Glomerular visceral epithelial cell (primary cell): ENCODE measurements at regions not wholly inside any gene's neighbourhood (a gene's known extent, or its start where the extent isn't known, plus 50 kb on each side); places are given as distances from the start of the nearest gene placed in this dataset.
A peak's percentile ranks its signal among the peaks of the same experiment; 100 is the strongest.

Experiments used
- DNase-seq: peaks from one replicate; pipeline ENCODE4 v3.0.0-alpha.2; 2016; ENCODE audit errors: extremely low spot score

DNA sequence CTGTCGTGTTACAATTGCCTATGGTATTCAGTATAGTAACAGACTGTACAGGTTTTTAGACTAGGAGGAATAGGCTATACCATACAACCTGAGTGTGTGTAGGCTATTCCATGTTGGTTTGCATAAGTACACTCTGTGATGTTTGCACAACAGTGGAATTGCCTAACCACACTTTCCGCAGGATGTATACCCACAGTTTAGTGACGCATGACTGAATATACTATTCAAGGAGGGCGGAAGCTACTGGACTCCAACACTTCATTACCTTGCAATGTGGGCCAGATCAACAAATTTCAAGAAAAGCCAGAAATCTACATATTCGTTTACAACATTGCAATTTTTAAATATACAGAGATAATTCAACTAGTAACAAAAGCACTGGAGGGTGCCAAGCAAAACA is 317.2 kb downstream of the PDGFC start:
- peak; percentile 80 for DNase-seq

DNA sequence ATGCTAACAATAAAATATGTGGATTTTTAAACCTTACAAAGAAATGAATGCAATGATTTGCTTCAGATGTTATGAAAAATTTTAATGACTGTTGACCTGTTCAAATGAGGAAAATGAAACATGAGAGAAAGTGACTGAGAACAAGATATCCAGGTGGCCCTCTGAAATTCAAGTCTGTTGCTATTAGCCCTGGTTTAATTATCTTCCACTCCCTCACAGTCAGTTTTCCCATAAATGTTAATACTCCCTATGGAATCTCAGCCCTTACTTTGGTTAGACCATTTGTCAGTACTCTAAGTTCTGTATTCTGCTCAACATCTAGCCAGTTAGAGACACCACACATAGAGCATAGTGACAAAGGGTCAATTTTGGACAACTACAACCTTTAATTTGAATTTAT is 327.8 kb downstream of the PDGFC start:
- no peak for DNase-seq

DNA sequence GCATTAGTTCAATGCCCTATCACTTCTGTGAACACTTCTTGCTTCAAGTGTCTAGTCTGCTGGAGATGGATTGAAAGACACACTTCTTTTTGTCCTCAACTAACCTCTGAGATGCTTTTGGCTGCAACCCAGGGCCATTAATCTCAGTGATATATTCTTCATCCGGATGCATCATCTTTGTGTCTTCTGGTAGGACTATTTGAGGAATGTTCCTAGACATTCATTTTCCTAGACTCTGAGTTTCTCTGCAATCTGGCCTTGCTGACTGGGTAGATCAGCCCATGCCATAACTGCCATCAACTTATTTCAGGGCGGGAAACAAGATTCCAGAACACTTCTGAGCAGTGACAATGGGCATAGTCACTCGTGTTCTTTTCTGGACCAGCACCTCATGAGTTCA is 329.4 kb downstream of the PDGFC start:
- DNase-seq: no peak

DNA sequence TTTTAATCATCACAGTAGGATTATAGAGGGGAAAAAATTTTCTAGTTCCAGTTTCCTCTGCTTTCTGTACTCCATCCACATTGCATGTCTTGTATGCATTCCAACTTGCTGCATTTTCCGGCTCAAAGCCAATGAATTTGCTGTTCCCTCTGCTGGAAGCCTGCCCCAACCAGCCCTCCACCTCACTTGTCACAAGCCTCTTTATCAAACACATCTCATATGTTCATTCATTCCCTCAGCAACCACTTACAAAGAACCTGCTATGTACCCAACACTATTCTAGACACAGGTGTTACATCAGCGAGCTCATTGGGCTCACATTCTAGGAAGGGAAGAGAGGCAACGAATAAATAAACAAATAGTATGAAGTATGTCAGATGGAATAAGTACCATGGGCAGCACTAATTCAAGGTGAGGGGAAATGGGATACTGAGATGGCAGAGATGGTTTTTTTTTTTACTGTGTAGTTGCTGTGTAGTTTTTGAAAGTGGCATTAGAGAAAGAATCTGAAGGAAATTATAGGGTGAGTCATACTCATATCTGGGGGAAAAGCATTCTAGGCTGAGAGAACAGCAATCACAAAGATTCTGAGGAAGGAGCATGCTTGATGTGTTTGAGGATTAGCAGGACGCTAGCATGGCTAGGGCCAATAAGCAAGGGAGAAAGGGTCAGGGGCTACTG is 332.5 kb downstream of the PDGFC start:
- peak; percentile 4 for DNase-seq

DNA sequence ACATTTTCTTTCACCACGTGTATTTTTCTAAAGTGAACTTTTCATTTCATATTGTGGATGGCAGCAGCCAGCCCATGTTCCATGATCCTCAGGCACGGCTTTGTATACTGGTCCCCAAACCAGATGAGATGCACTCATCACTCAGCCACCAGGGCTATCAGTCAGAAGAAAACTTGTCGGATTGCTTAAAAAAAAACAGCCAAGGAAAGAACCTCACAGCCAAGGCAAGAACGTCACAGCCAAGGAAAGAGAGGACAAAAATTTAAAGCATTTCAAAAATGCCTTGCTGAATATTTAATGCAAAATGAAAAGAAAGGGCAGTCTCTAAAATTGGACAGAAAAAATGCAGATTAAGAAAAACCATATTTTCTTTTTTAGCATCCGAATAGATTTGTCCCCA is 333.3 kb downstream of the PDGFC start:
- DNase-seq: no peak

DNA sequence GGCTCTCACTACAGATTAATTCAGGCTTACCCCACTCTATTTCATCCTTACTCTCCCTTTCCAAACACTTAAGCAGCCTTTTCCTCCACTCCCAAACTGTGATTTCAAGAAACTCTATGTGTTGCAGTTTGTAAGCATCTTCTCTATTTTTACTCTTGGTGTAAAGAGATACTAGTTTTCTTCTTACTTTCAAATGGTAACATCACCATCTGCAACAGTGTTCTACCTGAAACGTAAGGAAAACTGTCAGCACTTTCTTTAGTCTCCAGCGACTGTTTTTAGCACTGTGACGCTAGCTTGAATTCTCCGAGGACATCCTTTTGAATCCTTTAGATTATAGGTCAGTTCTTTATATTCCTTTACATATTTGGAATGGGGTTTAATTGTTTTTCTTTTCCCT is 335.2 kb downstream of the PDGFC start:
- no peak for DNase-seq

DNA sequence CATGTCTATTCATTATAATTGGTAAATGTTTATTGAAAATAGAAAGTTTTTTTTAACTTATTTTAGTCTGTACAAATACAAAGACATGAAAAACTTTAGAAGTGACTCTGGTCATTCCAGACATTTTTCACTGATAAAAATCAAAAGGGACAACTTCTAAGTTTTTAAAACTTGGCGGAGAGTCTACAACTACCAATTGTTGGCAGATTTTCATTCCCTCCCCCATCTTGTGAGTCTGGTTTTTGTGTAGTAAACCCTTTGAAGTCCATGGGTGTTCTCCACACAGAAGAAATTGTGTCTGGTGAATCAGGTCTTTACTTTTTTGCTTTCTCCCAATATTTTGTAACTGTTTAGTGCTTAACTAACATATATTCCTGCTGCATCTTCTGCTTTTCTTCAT is 336.5 kb downstream of the PDGFC start:
- no peak for DNase-seq

DNA sequence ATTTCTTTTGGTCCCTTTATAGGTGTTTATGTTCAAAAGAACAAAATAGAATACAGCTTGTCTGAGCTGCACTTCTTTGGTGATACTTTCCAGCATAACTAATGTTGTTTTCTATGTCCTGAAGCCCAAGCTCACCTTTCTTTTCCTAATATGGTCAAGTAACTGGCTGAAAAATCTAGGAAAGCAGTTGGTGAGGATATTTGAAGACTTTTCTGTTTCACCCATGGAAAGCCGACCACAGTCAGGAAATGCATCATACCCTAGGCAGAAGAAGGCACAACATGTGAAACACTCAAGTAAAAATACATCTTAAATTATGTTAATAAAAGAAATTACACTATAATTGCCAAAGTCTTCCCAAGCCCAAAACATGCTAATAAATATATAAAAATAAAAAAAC is 337.0 kb downstream of the PDGFC start:
- no peak for DNase-seq

DNA sequence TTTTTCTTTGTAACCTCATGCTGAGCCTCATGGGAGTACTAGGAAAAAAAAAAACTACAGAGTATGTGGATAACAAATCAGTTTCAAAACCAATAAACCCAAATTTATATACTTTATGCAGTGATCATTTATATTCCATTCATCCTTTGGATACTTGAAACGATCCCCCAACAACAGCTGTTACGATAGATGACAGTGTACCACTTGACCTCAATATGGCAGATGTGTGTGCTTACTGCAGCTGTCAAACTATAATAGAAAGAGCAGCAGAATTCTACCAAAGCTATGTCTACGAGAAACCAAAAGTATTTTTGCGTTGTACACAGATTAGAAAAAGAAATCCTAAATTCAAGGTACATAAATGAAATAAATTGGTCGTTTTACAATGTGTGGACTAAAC is 337.8 kb downstream of the PDGFC start:
- DNase-seq: no peak

DNA sequence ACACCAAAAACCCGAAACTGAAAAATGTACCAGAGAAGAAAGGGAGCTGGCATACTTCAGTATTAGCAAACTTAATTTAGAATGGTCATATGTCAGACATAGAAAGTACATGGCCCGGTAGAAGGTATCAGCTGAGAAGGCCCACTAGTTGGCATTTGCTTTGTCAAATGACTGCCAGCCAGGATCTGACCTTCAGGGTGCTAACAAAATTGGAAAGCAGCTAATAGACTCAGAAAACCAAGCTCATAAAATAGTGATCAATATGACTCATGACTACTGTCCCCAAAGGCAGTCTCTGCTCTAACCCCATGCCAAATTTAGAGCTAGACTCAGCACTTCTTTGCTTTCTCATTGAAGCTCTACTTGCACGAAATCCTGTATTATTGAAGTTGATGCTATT is 342.7 kb downstream of the PDGFC start:
- DNase-seq: no peak

DNA sequence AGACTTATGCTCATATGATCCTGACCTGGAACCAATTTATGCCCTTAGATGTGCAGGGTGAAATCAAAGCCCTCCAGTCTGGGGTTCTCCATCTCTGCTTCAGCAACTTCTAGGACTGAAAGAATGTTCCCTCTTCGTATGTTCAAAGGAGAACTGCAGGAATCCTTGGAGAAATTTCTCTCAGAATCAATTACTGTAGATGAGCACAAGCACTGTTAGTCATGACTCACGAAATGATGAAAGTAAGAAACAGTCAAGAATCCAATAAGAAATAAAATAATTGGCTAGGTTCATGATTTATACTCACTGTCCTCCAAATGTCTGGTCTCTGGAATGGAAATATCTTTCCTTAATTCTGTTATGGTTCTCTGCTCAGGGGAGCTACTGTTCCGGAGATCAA is 348.2 kb downstream of the PDGFC start:
- DNase-seq: no peak

DNA sequence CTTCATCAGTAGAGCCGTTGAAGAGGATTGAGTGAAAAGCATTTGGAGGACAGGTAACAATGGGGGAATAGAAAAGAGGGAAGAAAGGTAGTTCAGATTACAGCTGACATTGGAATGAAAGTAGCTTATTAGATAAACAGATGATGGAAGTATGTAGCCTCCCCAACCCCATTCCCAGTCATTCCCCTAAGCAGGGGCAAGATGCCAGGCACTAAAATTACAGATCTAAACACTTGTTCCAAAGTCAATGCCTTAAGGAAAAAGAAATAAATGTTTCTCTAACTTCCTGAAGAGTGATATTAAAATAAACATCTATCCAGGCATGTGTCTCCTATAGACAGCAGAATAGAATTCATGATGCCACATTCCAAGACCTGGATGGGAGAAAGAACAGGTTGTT is 350.8 kb downstream of the PDGFC start:
- DNase-seq: no peak

DNA sequence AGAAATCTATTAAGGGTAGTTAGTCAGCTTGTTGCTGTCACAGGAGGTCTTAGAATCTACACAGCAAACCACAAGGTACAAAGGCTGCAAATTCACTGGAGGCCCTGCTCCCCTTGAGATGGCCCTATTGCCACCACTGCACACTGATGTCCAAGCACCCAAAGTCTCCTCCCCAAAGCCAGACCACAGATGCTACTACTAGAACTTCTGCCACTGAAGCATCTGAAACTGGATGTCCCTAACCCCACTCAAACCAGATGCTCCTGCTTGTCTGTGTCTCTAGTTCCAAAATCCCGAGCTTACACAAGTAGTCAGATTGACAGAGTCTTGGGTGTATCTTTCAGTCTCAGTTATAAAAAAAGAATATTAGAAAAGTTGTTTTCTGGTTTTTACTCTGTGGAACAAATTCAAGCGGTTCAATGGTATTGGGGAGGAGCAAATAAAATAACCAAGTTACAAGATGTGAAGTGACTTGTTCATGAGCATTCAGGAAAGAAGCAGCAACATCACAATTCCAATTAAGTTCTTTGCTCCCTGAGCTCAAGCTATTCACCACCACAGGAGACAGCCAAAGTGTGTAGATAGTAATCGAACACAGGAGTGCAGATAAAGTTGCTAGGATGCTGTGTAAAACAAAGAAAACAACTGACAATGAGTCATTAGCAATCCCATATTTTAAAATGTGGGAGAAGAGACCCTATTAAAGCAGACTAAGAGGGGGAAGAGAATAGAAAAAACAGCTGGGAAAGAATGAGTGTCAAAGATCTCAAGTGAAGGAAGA is 352.3 kb downstream of the PDGFC start:
- DNase-seq: no peak

DNA sequence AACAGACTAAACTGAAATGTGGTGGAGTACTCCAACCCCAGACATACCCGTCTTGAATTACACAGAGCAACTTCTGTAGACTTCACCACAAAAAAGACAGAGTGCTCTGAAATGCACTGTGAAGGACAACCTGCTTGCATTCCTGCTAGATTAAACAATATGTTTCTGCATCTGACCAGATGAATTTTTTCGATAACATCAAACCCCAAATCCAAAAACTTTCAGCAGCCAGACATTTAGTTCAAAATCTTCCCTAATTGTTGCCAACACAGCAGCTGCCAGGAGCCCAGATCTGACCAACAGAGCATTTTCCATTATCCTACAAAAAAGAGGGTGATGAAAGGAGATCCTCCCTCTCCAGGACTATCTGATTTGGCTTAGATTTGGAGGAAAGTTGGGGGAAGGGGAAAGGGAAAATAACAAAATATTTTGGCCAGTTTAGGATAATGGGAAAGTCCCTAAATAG is 356.5 kb downstream of the PDGFC start:
- DNase-seq: peak; percentile 57

DNA sequence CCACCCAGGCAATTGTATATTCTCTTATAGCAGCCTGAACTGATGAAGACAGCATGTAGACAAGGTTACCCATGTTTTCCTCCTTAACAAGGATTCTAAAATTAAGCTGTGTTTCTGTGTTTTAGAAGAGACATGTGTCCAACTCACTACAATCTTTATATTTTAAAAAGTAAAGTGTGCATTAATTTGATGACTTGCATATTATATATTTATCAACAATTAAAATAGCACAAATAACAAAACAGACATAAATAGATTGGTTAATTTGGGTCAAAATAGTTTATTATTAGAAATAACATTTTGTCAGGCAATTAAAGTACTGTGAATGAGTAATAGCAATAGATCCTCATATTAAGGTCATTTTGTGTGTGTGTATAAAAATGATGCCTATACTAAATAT is 357.1 kb downstream of the PDGFC start:
- no peak for DNase-seq

DNA sequence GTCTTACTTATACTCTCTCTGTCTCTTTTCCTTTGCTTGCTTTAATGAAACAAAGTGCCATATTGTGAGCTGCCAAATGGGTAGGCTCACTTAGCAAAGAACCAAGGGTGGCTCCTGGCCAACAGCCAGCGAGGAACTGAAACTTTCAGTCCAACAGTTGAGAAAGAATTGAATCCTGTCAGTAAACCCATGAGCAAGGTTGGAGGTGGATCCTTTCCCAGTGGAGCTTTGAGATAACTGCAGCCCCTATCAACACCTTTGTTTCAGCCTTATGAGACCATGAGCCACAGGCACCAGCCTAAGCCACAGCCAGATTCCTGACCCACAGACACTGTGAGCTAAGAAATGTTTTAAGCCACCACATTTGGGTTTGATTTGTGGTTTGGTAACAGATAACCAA is 362.2 kb downstream of the PDGFC start:
- no peak for DNase-seq

DNA sequence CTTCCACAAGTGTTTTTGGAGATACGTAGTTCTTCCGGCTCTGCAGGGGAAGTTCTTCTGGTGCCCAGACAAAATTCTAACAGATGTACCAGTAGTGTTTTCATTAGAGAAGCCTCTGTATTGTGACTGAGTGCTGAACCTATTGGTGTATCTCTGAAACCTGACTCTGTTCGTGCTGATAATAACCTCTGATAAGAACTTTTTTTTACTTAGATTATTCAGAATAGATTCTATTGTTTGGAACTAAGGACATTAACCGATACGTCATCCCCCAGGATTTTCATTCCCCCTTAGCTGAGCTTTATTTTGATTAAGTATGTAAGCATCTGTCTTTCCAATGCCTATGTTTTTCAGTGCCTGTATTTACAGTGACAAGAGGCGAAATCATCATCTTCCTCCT is 362.9 kb downstream of the PDGFC start:
- no peak for DNase-seq

DNA sequence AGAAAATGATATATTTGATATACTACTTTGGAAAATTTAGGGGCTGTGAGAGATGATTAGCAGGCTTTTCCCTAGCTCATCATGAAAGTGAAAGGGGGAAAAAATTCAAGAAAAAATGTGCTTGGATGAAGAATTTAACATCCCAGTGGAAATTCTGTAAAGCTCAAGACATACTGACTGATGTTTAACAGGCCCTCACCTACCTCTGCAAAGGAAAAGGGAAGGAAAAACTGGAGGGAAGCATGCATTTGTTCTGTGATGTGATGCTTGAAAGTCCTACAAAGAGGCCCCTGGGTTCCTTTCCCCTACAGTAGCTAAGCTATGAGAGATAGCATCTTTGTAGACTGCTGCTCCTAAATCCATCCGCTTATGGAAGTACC is 364.1 kb downstream of the PDGFC start:
- no peak for DNase-seq

DNA sequence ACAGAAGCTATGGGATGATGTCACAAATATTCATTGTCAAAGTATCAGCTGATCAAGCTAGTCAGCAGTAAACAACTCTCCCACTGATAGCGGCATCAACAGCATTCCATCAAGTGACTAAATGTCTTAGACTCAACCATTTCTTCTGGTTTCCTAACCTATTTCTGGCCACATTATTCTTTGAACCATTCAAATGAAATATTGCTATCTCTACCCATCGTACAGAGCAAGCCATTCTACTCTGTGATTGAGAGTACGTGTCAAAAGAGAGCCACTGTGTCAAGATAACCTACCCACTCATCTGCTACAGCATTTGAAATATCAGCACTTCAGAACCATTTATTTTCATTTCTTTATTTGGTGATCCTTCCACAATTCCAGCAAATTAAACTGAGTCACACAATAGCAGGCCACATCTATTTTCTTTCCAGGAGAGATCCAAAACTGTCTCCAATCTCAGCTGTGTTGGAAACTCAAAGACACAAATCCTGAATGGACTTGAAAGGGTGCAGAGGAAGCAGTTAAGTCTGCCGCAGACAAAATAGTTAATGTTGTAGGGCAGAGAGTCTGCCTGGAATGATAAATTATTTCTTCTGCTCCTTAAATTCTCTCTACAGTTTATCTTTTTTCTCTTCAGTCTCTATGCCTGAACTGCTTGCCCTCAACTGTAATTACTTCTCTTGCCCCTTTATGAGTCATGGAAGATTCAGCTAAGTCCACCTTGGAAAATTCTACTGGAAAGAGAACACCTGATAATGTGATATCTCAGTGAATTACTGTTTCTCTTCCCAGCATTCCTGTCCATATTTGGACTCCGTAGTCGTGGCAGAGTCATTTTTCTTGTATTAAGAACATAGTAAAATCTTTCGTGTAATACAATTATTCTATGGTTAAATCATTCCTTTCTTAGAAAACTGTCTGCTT is 364.8 kb downstream of the PDGFC start:
- DNase-seq: no peak

DNA sequence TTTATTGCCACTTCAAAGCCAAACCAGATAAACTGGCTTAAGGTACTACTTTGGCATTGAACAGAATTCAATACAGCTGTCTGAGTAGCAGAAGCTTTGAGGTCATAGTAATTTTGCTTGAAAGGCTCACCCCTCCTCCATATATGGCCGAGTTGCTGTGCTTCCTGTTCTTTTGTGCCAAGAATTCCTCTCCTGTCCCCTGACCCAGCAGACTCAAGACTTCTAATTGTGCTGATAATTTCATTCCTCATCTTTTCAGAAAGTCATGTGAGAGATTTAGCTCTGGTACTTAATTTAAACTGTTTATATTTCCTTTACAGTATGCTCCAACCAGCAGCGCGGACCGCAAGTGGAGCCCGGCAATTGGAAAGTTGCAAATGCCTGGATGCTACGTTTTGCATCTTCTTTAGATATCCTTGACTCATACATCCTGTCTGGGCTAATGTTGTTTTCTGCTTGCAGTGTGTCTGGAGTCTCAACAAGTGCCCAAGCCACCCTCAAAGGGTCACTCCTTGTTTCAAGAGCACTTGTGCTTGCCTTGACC is 373.4 kb downstream of the PDGFC start:
- peak; percentile 4 for DNase-seq

DNA sequence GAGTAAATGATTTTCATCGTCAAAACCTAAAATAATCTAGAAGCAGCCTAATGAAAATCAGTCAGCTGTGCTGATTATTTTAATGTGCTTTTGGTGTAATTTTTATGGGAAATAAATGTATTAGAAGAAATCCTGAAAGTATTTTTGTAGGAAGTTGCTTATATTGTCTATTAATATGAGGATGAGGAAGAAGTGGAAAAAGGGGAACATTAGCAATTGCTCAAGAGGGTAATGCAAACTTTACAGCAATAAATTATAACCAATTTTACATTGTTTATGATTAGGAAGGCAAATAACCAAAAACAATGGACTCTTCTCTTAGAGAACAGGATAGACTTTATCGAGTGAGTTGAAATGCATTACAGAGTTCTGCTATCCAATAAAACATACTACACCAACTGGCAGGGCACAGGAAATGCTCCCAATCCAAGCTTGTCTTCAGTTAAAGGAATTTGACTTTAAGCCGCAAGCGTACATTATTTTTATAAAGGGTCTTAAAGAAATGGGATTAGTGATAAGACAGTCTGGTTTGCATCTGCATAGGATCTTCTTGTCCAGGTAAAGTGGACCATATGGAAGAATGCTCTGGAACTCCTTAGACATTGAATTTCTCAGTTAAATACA is 374.8 kb downstream of the PDGFC start:
- DNase-seq: no peak

DNA sequence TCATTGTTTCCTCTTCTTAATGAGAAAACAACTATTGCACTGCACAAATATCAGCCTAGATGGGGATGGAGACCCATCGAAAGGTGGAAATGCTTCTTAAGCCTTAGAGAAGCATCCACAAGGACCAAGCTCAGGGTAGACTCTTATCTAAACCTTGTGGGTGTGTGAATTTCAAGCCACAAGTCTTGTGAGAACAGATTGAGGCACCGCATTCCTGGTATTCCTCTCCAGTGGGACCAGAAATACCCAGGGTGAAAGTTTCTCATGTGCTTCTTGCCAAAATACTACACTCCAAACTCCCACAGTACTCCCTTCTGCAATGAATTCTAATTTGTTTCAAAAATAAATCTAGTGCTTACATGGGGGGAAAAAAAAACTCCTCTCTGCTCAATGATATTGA is 375.6 kb downstream of the PDGFC start:
- DNase-seq: no peak
